ENCODE measurements at regions not wholly inside any gene's neighbourhood (a gene's known extent, or its start where the extent isn't known, plus 50 kb on each side); places are given as distances from the start of the nearest gene placed in this dataset.

- Histone ChIP-seq H3K79me2 (ENCODE audit: control insufficient read depth, insufficient read depth, low read length) (no peaks in the 10 kb centered on the region), H3K9ac (ENCODE audit: insufficient read depth, low read length) (no peak overlapping the region), H4K20me1 (ENCODE audit: control insufficient read depth, extremely low read depth, insufficient read depth, low read length) (no peaks in the 10 kb centered on the region), H3K4me3 (replicated peaks in 1 of 4; ENCODE audit: control extremely low read depth in 1 of 4, insufficient read depth in 1 of 4, low read depth in 3 of 4, low read length in 4 of 4) (no peak overlapping the region), H3K27me3 (ENCODE audit: control insufficient read depth, insufficient read depth, low read length) (no peaks in the 10 kb centered on the region), H3K9me3 (ENCODE audit: control insufficient read depth, insufficient read depth, low read depth, low read length) (no peaks in the 10 kb centered on the region), H3K27ac (ENCODE audit: insufficient read depth, low read length) (no peak overlapping the region), H3K36me3 (ENCODE audit: control insufficient read depth, insufficient read depth, low read length) (no peaks in the 10 kb centered on the region), H3K4me2 (ENCODE audit: extremely low read depth, insufficient read depth, low read length) (no peak overlapping the region), H3K4me1 (ENCODE audit: control insufficient read depth, extremely low read depth, insufficient read depth, low read length) (no peaks in the 10 kb centered on the region), H2AFZ (ENCODE audit: low read length) (no peak overlapping the region)
- DNase-seq (ENCODE audit: low read depth in 2 of 2), result no peak
- no peak for TF ChIP-seq CTCF (conservative IDR thresholded peaks at IDR 0.05 in 1 of 2, IDR thresholded peaks at IDR 0.05 in 1 of 2; ENCODE audit: low read depth in 1 of 2, low read length in 2 of 2)
- no peak for TF ChIP-seq EZH2 (IDR thresholded peaks at IDR 0.05; ENCODE audit: low read length, missing control alignments)
Observed at GRCh38 chr10:120800528-120801323, 50.4 kb upstream of the WDR11 start.

Measured in fibroblast of lung (primary cell).